ENCODE measurements at regions not wholly inside any gene's neighbourhood (a gene's known extent, or its start where the extent isn't known, plus 50 kb on each side); places are given as distances from the start of the nearest gene placed in this dataset.

DNA sequence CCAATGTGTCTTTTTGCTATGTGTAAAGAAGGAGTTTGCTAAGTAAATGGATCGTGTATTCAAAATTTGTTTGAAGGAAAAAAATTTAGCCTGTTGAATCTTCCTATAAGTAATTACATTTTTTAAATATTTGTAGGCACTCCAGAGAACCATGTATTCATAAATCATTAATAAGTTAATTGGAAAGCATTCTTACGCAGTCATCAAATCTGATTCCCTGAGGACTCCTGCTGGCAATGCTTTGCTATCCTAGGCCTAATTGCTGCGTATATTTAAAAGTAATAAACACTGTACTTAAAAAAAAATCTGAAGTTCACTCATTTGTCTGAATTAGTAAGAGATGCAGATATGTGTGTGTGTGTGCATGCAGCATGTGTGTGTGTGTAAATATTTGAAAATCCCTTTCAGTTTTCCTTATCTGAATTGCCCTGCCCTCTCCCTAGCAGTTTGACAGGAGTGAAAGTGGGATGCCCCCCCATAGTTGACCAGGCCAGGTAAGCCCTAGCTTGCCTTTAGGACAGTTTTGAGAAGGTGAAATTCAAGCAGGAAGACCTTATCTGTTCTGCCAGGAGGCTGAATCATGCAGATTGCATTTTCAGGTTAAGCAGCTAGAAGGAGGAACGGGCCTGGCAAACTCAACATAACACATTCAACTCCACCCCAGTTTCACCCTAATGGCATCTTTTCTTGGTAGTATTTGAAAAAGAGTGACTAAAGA is 81.2 kb upstream of the DNAH5 start:
- TF ChIP-seq, protein P1, sequence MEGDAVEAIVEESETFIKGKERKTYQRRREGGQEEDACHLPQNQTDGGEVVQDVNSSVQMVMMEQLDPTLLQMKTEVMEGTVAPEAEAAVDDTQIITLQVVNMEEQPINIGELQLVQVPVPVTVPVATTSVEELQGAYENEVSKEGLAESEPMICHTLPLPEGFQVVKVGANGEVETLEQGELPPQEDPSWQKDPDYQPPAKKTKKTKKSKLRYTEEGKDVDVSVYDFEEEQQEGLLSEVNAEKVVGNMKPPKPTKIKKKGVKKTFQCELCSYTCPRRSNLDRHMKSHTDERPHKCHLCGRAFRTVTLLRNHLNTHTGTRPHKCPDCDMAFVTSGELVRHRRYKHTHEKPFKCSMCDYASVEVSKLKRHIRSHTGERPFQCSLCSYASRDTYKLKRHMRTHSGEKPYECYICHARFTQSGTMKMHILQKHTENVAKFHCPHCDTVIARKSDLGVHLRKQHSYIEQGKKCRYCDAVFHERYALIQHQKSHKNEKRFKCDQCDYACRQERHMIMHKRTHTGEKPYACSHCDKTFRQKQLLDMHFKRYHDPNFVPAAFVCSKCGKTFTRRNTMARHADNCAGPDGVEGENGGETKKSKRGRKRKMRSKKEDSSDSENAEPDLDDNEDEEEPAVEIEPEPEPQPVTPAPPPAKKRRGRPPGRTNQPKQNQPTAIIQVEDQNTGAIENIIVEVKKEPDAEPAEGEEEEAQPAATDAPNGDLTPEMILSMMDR (conservative IDR thresholded peaks at IDR 0.05 in 1 of 2, IDR thresholded peaks at IDR 0.05 in 1 of 2; ENCODE audit: extremely low read depth in 1 of 2, insufficient read depth in 1 of 2, low read depth in 1 of 2, low read length in 2 of 2) = no peak
- no peak for TF ChIP-seq EZH2 (IDR thresholded peaks at IDR 0.05; ENCODE audit: borderline replicate concordance, low read length)
